ENCODE measurements at regions not wholly inside any gene's neighbourhood (a gene's known extent, or its start where the extent isn't known, plus 50 kb on each side); places are given as distances from the start of the nearest gene placed in this dataset.
"Not testable (repeated sequence)": the region's sequence is repeated elsewhere in the genome, so short reads cannot be mapped to it uniquely, and the experiment has no call there.

GRCh38 chr10:15430969-15431771 is 60.1 kb upstream of the FAM171A1 start:
- no peak for DNase-seq (ENCODE audit: low spot score)

- no peak for DNase-seq (ENCODE audit: low spot score)
Observed at GRCh38 chr10:15428681-15429080, 57.6 kb upstream of the FAM171A1 start.

- no peak for DNase-seq (ENCODE audit: low spot score)
Observed at GRCh38 chr10:15427843-15428414, 56.8 kb upstream of the FAM171A1 start.

GRCh38 chr10:15426558-15426957 is 55.5 kb upstream of the FAM171A1 start:
- no peak for DNase-seq (ENCODE audit: low spot score)

- DNase-seq (ENCODE audit: low spot score) = no peak
Observed at GRCh38 chr10:15426115-15426514, 55.0 kb upstream of the FAM171A1 start.

GRCh38 chr10:15421875-15422274 is 50.8 kb upstream of the FAM171A1 start:
- DNase-seq (ENCODE audit: low spot score) = not testable (repeated sequence)
